Right atrium auricular region (tissue), 2 donors: ENCODE measurements at regions not wholly inside any gene's neighbourhood (a gene's known extent, or its start where the extent isn't known, plus 50 kb on each side); places are given as distances from the start of the nearest gene placed in this dataset.
"Not testable (repeated sequence)": the region's sequence is repeated elsewhere in the genome, so short reads cannot be mapped to it uniquely, and the experiment has no call there.

Experiments used
- DNase-seq: peaks from one replicate; pipeline ENCODE4 v3.0.0-alpha.2; 2019; ENCODE audit warnings: low spot score
- H3K27ac ChIP-seq, 2 donors: fragments of 200-600 bp; sonication (generic); 1 replicate in 1 of 2; 2 replicates in 1 of 2; pipeline ENCODE4 v1.5.1; 2016 to 2019
- H3K27me3 ChIP-seq, 2 donors: fragments of 200-600 bp; sonication (generic); one replicate each; pipeline versions ENCODE4 v1.5.1 to v1.6.0; 2017 to 2019
- H3K36me3 ChIP-seq: fragments of 200-600 bp; sonication (generic); one replicate; pipeline ENCODE4 v1.5.1; 2016
- H3K4me1 ChIP-seq, 2 donors: fragments of 200-600 bp; sonication (generic); one replicate each; pipeline versions ENCODE4 v1.5.1 to v1.6.0; 2017 to 2019
- H3K4me3 ChIP-seq, 2 donors: fragments of 200-600 bp; sonication (generic); 1 replicate in 1 of 2; 2 replicates in 1 of 2; pipeline ENCODE4 v1.5.1; 2017 to 2019; ENCODE audit warnings: mild to moderate bottlenecking in 1 of 2, moderate library complexity in 1 of 2
- H3K9me3 ChIP-seq, 2 donors: fragments of 200-600 bp; sonication (generic); one replicate each; pipeline ENCODE4 v1.5.1; 2019
- TF ChIP-seq, protein P1 (sequence below), 2 donors: fragments of 200-600 bp; sonication (generic); IDR thresholded peaks; one replicate each; pipeline ENCODE4 v1.5.1; 2019; ENCODE audit warnings: antibody characterized with exemption in 2 of 2

DNA sequence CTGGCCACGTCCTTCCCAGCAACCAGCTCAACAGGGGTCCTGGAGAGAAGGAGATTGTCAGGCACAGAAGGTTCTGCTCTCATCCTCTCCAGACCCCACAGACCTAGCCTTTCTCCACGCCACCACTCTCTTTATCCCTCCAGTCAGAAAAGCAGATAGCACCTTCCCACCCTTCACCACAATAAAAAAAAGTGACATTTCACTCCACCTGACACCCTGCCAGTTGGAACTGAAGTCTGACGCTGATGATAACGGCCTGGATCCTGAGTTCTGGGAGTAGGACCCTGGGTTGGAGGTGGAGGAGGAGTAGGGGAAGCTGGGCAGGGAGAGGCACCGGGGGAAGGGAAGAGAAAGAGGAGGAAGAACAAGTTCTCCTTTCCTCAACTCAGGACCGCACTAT, 127.5 kb upstream of the ANO1 start:
- no peak for DNase-seq
- Histone ChIP-seq H3K27ac (no peak overlapping the region), H3K4me1 (peaks cover 0 to 18% of the 10 kb centered on the region in 2 donors), H3K4me3 (no peak overlapping the region), H3K27me3 (no peaks in the 10 kb centered on the region), H3K36me3 (no peaks in the 10 kb centered on the region), H3K9me3 (no peaks in the 10 kb centered on the region)
- TF ChIP-seq, protein P1, sequence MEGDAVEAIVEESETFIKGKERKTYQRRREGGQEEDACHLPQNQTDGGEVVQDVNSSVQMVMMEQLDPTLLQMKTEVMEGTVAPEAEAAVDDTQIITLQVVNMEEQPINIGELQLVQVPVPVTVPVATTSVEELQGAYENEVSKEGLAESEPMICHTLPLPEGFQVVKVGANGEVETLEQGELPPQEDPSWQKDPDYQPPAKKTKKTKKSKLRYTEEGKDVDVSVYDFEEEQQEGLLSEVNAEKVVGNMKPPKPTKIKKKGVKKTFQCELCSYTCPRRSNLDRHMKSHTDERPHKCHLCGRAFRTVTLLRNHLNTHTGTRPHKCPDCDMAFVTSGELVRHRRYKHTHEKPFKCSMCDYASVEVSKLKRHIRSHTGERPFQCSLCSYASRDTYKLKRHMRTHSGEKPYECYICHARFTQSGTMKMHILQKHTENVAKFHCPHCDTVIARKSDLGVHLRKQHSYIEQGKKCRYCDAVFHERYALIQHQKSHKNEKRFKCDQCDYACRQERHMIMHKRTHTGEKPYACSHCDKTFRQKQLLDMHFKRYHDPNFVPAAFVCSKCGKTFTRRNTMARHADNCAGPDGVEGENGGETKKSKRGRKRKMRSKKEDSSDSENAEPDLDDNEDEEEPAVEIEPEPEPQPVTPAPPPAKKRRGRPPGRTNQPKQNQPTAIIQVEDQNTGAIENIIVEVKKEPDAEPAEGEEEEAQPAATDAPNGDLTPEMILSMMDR (IDR thresholded peaks at IDR 0.05), result no peak

DNA sequence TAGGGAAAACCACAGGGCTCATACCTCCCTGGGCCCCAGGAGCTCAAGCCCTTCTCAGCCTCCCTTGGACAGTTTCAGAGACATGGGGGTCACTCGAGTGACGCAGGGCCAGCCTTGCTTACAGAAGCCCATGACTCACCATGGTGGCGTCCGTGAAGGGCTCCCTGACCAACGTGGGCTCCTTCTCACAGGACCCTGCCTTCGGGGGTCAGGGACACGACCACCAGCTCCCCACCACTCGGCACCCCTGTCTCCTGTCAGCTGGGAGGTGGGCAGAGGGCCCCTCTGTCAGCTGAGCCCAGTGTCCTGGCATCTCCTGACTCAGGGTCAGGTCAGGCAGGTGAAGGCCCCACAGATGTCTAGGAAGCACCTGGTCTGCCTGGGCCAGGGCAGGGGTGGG, 126.3 kb upstream of the ANO1 start:
- H3K36me3 ChIP-seq, result no peaks in the 10 kb centered on the region
- peaks cover 0 to 18% of the 10 kb centered on the region in 2 donors for H3K4me1 ChIP-seq
- no peak for DNase-seq
- H3K4me3 ChIP-seq, result no peak overlapping the region
- TF ChIP-seq, protein P1 (IDR thresholded peaks at IDR 0.05), result no peak
- no peaks in the 10 kb centered on the region for H3K9me3 ChIP-seq
- no peaks in the 10 kb centered on the region for H3K27me3 ChIP-seq
- no peak overlapping the region for H3K27ac ChIP-seq

DNA sequence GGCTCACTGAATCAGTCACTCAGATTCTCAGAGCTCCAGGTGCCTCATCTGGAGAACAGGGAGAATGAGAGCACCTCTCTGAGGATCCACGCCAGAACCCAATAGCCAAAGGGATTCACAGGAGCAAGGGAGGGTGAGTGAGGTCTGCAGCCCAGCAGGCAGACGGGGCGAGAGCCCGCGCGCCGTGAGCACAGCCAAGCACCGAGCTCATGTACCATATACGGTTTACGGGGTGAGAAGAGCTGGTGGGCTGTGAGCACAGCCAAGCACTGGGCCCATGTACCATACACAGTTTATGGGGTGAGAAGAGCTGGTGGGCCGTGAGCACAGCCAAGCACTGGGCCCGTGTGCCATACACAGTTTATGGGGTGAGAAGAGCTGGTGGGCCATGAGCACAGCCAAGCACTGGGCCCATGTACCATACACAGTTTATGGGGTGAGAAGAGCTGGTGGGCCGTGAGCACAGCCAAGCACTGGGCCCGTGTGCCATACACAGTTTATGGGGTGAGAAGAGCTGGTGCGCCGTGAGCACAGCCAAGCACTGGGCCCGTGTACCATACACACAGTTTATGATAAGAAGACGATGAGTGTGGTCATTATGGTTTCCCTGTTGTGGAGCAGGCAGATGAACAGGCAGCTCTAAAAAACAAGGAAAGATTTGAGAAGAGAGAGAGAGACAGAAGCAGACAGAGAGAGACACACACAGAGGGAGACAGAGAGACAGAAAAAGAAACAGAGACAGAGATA, 125.7 kb upstream of the ANO1 start:
- not testable (repeated sequence) for H3K27ac ChIP-seq, H3K27me3 ChIP-seq, DNase-seq, H3K9me3 ChIP-seq, H3K4me3 ChIP-seq, H3K36me3 ChIP-seq
- H3K4me1 ChIP-seq, result peaks cover 0 to 18% of the 10 kb centered on the region in 2 donors

DNA sequence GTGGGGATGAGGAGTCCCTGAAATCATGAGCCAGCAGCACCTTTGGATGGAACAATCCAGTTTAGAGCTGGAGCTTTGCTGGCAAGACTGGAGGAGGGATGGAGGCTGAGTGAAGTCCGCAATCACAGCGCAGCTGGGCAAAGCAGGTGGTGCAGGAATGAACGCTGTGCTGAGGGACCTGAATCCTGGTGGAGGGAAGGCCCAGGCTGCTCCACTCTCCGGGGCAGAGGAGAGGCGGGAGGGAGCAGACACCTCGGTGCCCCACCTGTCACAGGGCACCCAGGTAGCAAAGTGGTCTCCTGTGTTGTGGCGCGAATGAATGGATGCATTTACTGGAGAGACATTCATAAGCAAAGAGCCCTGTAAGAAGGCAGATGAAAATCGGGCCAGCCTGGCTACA, 124.8 kb upstream of the ANO1 start:
- Histone ChIP-seq H3K36me3 (no peaks in the 10 kb centered on the region), H3K4me3 (no peak overlapping the region), H3K27ac (no peak overlapping the region), H3K4me1 (peaks cover 0 to 15% of the 10 kb centered on the region in 2 donors), H3K9me3 (peaks cover 0 to under 1% of the 10 kb centered on the region in 2 donors), H3K27me3 (no peaks in the 10 kb centered on the region)
- DNase-seq, result no peak
- TF ChIP-seq, protein P1 (IDR thresholded peaks at IDR 0.05), result no peak

DNA sequence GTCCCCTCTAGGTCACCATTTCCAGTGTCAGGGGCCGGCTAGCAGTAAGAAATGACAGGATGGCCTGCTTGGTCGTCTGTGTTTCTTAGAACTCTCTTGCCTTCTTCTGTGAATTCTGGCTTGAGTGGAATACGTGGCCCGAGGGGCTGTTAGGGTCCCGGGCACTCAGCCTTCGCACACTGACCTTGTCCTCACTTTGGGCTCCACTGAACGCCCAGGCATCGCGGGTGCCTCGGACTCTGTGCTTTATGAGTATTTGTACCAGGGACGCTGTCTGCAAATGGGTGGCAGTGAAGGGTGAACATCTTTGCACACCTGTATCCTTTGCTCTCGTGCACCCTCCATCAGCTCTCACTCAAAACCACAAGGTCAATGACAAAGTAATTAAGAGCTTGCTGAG, 123.4 kb upstream of the ANO1 start:
- H3K27me3 ChIP-seq, result no peaks in the 10 kb centered on the region
- peaks cover 0 to 1% of the 10 kb centered on the region in 2 donors for H3K4me1 ChIP-seq
- no peaks in the 10 kb centered on the region for H3K36me3 ChIP-seq
- no peak overlapping the region for H3K4me3 ChIP-seq
- H3K9me3 ChIP-seq, result peaks cover 0 to 6% of the 10 kb centered on the region in 2 donors
- no peak for DNase-seq
- H3K27ac ChIP-seq, result no peak overlapping the region
- TF ChIP-seq, protein P1 (IDR thresholded peaks at IDR 0.05), result no peak

DNA sequence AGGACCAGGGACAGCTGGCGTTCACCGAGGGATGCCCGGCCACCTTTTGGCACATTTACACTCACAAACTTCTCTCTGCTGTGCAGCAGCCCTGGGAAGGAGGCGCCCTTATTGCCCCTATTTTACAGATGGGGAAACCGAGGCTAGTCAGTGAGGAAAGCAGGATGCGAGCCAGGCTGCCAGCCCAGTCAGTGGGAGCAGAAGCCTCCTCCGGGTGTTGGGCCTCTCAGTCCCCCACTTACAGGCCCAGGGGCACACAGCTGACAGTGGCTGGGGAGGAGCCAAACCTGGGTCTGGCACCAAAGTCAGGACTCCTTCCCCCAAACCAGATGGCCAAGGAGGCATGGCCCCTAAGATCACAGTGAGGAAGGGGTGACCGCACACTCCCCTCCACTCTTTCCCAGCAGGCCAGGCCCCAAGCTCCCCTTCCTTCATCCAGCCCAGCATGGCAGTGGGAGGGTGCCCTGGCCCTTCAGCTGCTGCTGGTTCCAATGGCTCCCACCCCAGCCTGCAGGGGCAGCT, 121.4 kb upstream of the ANO1 start:
- Histone ChIP-seq H3K27me3 (no peaks in the 10 kb centered on the region), H3K36me3 (no peaks in the 10 kb centered on the region), H3K4me3 (no peak overlapping the region), H3K4me1 (no peaks in the 10 kb centered on the region), H3K27ac (no peak overlapping the region), H3K9me3 (peaks cover 0 to 6% of the 10 kb centered on the region in 2 donors)
- DNase-seq, result no peak
- TF ChIP-seq, protein P1 (IDR thresholded peaks at IDR 0.05), result no peak
